ENCODE measurements at regions not wholly inside any gene's neighbourhood (a gene's known extent, or its start where the extent isn't known, plus 50 kb on each side); places are given as distances from the start of the nearest gene placed in this dataset.

DNA sequence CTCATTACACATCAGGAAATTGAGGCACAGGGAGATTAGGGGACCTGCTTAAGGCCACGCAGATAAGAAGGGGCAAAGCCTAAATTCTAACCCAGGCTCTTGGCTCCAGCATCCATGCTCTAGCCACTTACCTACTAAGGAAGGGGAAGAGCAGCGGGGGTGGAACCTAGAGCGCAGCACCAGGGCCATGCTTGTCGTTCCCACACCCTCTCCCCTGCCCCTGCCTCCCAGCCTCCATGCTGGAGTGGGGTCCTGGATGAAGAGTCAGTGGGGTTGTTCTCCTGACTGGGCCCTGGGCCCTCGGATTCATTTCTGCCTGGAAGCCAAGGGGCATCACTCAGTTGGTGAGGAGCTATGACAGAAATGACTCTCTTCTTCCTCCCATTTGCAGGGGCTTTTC lies 133.3 kb downstream of the FOXD2 start:
- DNase-seq (ENCODE audit: low read depth in 4 of 4, low spot score in 3 of 4), result no peak

DNA sequence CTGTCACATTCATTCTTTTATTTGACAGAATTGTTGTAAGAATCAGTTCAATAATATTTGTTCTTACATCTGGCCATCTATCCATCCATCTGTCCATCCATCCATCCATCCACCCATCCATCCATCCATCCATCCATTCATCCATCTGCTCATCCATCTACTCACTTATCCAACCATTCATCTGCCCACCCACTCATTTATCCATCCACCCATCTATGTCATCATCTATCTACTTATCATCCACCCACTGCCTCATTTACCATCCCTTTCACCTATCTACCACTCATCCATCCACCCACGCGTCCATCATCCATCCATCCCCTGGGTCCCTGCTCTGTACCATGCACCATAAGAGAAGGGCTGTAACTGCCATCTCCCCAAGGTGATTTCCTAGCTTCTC lies 134.1 kb downstream of the FOXD2 start:
- no peak for DNase-seq (ENCODE audit: low read depth in 4 of 4, low spot score in 3 of 4)

DNA sequence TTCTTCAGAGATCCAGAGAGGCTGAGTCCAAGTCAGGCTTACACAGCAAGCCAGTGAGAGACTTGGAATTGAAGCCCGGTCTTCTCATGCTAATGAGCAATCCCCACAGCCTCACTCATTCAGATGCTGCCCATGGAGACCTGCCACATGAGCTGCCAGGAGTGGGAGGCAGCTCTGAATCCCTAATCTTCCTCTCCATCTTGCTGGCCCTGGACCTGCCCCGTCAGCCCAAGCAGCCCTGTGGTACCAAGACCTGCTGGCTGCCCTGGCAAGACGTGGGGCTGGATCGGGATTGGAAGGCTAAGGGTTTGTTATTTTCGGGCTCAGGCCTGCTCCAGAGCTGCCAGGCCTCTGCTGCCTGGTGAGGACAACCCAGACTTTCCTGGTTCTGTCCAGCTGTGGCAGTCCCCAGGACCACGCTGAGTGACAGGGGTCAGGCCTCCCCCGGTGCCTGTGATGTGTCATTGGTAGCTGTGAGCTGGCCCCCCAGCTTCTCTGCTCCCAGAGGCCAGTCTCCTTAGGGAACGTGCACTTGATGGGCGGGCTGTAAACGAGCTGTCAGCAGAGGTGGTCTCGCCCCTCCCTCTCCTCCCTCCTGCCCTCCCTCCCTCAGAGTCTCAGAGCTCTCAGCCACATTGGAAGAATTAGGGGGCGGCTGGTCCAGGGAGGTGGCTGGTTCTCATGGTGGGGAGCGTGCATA lies 135.0 kb downstream of the FOXD2 start:
- DNase-seq (ENCODE audit: low read depth in 4 of 4, low spot score in 3 of 4), result no peak

DNA sequence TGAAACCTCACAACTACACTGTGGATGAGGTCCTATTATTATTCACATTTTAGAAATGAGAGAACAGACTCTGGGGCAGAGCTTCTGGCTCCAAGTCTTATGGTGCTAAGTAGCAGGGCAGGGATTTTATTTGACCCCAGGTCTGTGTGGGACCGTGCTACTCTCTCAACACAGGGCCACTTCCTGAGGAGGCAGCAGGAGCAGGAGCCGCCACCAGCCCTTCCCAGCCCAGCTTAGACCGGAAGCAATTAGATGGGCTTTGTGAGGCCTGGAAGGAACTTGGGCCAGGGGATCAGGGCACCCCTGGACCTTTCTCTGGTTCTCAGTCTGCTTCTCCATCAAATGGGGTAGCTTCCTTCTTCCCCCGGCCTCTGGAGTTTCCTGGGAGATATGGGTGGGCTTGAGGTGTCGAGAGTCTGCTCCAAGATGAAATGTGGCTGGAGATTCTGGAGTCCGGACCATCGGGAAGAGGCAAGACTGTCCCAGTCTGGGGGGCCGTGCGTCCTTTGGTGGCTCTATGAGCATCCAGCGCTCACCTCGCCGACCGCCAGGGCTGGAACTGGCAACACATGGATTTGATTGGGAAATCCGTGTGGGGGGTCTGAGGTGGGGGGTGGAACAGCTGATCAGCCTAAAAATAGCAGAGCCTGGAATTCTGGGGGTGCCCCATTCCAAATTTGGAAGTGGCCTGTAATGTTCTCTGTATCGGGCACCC lies 136.8 kb downstream of the FOXD2 start:
- no peak for DNase-seq (ENCODE audit: low read depth in 4 of 4, low spot score in 3 of 4)

DNA sequence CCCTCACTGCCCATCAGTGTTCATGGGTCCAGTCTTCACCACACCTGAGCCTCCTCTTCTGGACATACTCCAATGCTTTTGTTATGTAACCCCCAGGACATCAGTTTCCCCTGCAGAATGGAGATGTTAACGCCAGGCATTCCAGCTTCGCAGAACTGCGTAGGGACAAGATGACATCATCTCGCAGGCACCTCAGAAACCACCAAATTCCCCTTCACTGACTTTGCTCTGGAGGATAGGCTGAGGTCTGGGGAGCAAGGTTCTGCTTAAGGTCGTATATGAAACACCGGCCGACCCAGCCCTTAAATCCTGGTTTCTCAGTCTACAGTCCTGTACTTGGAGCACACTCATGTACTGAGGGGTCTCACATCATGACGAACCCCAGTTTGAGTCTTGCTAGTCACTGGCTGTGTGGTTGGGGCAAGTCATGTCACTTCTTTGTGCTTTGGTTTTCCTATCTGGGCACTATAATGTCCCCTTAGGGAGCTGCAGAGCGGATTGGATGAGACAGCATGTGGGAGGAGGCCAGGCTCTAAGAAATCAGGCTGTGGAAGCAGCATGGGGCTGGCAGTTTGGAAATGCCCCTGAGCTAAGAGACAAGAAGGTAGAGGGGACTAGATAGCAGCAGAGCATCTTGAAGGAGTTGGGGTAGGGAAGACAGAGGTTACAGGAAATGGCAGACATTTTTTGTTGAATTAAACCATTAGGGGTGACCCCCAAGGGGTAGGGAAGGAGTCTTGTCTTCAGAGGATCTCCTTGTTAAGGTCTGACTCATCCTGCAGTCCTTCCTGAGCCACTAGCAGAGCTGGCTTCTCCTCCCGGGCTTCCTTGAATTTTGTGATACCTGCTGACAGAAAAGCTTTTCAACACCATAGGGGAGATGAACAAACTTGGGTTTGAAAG lies 138.3 kb downstream of the FOXD2 start:
- no peak for DNase-seq (ENCODE audit: low read depth in 4 of 4, low spot score in 3 of 4)

DNA sequence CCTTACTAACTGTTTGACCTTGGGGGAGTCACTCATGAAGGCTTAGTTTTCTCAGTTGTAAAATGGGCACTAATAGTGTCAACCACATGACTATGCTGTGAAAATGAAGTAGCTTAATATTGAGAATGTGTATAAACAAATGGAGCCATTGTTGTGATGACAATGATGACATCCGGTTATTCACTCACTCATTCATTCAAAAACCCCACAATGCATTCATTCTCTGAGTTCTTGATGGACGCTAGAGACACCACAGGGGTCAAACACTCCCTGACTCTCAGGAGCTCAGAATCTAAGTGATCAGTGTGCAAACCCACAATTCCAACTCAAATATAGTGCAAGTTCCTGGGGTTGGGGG lies 138.9 kb downstream of the FOXD2 start:
- DNase-seq (ENCODE audit: low read depth in 4 of 4, low spot score in 3 of 4), result no peak

DNA sequence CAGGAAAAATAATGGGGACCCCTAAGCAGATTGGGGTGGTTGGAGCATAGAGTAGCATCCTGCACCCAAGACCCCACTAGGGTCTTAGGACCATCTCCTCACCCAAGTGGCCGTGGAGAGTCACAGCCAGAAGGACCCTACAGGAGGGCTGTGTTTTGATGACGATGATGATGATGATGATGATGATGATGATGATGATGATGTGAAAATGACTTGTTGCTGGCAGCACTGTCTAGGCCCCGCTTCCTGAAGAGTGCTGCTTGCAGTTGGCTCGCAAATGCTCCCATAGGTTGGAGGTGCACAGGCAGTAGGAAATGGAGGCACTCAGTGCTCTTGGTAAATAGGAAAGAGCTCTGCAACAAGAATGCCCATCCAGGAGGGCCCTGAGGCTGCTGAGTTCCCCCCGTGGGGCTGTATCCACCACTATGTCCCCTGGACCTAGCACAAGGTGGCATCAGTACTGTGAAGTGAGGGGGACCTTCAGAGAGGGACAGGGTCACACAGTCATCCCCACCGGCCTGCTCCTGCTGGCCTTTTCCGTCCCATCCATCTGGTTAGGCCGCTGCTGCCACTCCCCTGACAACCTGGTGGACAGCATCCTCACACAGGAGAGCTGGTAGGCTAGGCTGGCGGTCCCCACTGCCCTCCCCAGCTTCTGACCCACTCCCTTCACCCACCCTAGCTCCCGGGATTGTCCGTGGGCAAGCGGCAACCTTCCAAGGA lies 139.6 kb downstream of the FOXD2 start:
- no peak for DNase-seq (ENCODE audit: low read depth in 4 of 4, low spot score in 3 of 4)

DNA sequence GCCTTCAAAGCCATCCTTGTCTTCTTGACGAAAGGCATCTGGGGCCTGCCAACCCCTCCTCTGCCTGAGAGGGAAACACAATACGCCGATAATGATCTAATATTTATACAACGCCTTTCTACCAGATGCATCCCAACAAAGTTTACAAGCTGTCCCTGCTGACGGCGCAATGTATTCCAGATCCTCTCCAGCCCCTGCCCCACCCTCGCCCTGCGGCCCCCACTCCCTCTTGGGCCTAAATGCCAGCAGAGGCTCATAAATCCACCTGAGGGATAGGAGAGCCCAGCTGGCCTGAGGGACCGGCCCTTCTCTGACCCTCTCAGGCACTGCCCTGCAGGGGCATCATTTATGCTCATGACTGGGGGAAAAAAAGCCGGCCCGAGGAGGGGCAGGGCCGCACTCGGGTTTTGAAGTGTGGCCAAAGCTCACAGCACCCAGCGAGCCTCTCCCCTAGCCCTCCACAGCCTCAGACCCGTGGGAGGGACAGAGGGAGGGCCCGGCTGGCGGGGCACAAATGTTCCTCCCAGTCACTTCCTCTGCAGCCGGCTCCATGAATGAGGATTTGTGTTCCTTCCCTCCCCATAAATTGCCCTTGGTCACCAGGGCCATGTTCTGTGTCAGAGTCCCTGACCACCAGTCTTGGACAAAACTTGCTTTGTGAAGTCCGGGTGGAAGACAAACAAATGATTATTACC lies 140.3 kb downstream of the FOXD2 start:
- DNase-seq (ENCODE audit: low read depth in 4 of 4, low spot score in 3 of 4), result peak; percentile 54 to 80 (median 68)

DNA sequence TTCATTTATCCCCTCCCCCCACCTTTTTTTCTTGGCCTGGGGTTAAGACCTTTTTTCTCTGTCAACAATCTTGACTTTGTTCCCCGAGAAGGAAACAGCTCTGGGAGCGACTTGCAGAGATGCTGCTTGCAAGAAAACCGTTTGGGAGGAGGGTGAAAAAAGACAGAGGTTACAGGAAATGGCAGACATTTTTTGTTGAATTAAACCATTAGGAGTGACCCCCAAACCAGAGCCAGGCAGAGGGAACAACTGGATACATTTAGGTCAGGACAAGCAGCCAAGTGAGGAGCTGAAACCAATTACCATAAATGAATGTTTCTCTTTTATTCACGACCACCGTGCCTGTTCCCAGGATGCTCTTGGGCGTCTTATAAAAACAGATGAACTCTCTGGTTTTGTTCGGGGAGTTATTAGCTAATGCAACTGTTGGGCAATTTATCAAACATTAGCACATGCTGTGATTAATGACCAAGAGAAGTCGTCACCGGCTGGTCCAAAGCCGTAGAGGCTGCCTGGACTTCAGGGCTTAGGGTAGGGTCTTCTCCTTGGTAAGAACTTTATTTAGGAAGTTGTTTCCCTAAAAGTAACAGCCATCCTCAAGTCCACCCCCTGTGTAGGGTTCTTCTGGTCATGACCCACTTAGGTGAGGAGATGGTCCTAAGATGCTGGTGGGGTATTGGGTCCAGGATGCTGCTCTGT lies 141.0 kb downstream of the FOXD2 start:
- DNase-seq (ENCODE audit: low read depth in 4 of 4, low spot score in 3 of 4), result no peak

DNA sequence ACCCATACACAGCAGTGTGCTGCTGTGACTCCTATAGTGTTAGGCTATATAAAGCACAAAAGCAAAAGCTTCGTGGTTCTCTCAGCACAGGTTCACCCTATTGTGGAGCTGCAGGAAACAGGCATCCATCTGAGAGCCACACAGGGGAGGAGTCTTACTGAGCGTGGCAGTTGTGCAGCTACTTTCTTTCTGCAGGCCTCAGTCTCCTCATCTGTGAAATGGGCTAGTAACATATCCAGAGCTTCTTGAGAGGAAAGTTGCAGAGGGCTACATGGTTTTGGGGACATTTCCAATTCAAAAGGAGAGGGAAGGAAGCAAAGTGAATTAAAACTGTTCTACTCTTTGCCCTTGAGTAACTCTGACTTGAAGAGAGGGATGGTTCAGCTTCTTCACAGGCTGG lies 142.0 kb downstream of the FOXD2 start:
- no peak for DNase-seq (ENCODE audit: low read depth in 4 of 4, low spot score in 3 of 4)

DNA sequence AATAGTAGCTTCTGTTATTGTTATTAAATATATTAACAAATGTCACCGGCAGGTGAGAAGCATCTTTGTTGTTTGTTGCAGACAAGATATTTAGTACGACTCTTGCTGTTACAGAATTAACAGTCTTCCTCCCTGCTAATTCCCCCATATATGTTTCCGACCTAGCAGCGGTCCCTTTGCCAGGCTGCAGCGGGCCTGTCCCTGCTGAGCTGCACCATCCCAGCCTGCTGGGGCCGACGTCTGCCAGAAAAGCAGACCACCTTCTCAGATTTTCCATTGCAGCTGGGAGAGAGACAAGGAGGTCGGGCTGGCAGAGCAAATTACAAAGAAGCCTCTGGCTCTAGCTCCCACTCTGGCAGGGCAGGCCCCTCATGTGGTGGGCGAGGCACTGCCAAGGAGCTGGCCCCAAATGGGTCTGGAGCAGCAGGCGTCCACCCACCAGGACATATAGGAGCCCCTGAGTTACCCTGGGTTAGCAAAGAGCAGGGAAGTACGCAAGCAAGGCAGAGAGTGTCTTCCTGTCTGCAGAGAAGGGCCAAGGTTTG lies 142.7 kb downstream of the FOXD2 start:
- no peak for DNase-seq (ENCODE audit: low read depth in 4 of 4, low spot score in 3 of 4)

DNA sequence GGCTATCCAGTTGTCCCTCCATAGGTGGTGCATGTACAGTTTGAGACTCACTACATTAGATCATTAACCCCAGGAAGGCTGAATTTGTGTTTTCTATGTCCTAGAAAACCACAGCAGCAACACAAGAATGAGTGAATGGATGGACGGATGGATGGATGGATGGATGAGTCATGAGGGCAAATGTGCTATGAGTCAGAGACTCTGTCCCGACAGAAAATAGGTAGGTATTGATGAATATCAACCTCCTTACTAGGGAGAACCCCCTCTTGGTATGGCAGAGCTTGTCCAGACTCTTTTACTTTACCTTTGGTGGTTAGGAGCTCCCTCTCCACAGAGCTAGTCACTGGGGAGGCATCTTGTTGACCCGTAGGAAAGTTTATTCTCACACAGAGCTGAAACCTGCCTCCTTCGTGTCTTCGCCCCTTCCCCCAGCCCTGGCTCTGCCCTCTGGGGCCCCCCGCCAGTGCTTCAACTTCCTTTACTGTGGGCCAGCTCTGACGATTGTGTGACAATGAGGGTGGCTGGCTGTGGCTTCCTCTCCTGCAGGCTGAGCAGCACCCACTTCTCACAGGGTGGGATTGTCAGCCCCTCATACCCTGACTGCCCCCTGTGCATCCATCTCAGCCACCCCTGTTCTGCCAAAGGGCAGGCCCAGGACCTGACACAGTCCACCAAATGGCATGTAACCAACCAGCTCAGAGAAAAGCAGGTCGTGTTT lies 145.2 kb downstream of the FOXD2 start:
- DNase-seq (ENCODE audit: low read depth in 4 of 4, low spot score in 3 of 4), result no peak

DNA sequence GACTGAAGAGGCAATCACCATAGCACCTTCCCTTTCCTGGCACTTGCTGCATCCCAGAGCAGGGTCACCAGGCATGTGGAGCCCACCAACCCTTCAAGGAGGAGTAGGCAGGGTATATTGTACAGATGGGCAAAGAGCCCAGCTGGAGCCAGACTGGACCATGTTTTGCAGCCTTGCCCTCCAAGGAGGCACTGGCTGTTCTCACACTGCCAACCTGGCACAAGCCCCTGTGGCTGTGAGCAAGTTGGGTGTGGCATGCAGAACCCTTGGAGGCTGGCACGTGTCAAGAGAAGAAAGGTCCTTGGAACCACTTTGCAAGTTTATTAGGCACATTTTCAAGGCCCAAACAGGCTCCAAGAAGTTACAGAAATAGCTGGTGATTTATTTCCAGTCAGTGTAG lies 146.4 kb downstream of the FOXD2 start:
- no peak for DNase-seq (ENCODE audit: low read depth in 4 of 4, low spot score in 3 of 4)

DNA sequence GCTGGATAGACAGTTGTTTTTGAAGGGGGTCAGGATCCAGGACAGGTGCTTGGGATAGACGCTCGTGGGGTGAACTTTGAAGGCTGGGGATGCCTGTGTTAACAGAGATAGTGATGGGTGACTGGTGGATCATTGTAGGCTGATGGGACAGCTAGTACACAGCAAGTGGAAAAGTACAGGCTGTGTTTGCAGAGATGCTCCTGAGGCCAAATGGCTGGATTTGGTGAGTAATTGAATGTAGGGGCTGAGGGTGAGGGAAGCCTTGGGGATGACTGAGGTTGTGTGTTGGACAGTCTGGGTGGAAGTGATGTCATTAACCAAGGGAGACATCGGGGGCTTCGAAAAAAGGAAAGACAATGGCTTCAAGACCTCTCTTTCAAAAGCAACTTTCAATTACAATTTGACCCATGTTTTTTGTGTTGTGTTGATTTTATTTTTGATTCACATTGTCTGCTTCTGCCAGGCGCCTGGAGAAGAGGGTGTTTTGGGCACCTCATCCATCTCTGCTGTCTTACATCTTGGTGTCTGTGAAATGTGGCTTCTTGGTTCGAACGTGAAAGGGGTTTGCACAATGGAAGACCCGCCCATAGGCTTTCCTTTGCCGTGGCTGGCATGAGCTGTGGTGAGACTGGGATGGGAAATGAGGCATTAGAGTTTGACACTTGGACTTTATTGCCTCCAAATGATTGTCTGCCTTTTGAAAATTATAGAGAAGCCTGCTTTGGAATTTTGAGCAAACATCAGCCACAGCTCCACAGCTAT lies 147.5 kb downstream of the FOXD2 start:
- DNase-seq (ENCODE audit: low read depth in 4 of 4, low spot score in 3 of 4), result no peak

DNA sequence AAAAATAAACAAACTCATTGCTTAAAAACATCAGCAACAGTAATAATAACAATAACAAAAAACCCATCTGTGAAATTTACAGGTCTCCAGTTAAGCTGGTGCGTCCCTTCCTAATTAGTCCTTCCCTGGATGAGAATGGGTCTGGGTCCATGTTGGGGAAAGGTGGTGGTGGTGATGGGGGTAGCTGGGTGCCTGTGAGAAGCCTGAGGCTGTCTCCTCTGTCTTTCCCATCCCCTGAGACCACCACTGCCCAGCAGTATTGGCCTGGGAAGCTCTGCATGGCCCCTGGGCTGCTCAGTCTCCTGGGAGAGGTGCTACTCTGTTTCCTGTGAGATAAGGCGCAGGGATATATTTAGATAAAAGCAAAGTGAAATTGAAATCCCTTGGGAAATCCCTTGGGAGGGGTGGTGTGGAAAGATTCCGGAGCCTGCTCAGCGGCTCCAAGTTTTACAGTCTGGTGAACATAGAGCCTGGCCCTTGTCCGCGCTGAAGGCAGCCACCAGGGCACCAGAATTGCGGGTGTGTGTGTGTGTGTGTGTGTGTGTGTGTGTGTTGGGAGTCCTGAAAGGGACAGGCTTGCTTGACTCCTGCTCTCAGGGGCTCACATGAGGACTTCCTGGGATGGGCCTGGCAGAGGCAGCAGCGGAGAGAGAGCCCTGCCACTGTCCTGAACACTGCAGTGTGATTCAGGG lies 150.2 kb downstream of the FOXD2 start:
- no peak for DNase-seq (ENCODE audit: low read depth in 4 of 4, low spot score in 3 of 4)

DNA sequence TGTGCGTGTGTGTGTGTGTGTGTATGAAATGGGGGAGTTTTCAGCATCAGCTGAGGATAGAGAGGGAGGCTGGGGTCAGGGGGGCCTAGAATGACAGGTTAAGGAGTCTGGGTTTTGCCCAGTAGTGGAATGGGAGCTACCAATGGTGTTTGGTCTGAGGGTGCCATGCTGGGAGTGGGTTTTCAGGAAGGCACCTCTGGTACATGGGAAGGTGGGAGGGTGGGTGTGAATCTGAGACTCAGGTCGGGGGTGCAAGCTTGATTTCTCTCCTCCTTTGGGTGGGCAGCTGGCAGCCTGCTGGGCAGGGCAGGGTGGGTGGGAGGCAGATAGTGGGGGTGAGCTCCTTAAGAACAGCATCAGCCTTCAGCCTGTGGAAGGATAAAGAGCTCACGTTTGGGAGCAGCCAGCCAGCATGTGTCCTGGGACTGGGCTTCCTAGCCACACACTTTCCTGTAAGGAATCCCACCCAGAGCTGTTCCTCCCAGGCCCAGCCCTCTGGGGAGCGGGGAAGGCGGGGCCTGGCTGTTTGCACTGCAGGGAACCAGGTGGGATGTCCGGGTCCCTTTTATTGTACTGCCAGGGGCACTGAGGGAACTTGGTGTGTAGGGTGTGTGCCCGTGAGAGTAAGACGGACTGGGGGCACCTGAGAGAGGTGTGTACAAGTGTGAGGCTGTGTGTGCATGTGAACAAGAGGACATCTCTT lies 152.8 kb downstream of the FOXD2 start:
- no peak for DNase-seq (ENCODE audit: low read depth in 4 of 4, low spot score in 3 of 4)

DNA sequence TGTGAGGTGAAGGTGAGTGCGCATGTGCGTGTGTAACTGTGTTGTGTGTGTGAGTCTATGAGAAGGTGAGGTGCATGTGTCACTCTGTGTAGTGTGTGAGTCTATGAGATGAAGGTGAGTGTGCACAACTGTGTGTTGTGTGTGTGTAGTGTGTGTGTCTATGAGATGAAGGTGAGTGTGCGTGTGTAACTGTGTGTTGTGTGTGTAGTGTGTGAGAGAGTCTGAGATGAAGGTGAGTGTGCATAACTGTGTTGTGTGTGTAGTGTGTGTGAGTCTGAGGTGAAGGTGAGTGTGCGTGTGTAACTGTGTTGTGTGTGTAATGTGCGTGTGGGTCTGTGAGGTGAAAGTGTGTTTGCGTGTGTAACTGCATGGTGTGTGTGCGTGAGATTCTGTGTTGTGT lies 154.0 kb downstream of the FOXD2 start:
- no peak for DNase-seq (ENCODE audit: low read depth in 4 of 4, low spot score in 3 of 4)

Measured in left renal pelvis (tissue), 4 donors.